PC-9 (cell line): ENCODE measurements at regions not wholly inside any gene's neighbourhood (a gene's known extent, or its start where the extent isn't known, plus 50 kb on each side); places are given as distances from the start of the nearest gene placed in this dataset.

ENCODE experiments used
- BruUV-seq: library from RNA; stranded (reverse); fragments of 400-500 nt; replicated peaks from 2 replicates; lab custom pipeline; 2021; lab: Mats Ljungman, UMichigan
- CTCF ChIA-PET: fragments of 300-600 bp; sonication (Branson Sonifier 250); formaldehyde crosslinking; loops from one replicate; lab custom pipeline; 2022; ENCODE audit warnings: antibody characterized with exemption; lab: Charles Lee
- POLR2A ChIA-PET: fragments of 300-600 bp; sonication (Branson Sonifier 250); formaldehyde crosslinking; loops from one replicate; lab custom pipeline; 2022; ENCODE audit warnings: antibody characterized with exemption; ENCODE audit not compliant: unreplicated experiment; lab: Charles Lee
- DNase-seq, 2 experiments: peaks; one replicate each; pipeline versions ENCODE4 v3.0.0 to v3.0.0-alpha.2; 2015 to 2022; ENCODE audit warnings: mixed read lengths in 1 of 2
- H2AFZ ChIP-seq: fragments of 200-600 bp; sonication (generic); 2 replicates; pipeline ENCODE4 v1.8.1; 2017; ENCODE audit warnings: antibody characterized with exemption
- H3F3A ChIP-seq: fragments of 200-600 bp; sonication (generic); 2 replicates; pipeline ENCODE4 v1.8.1; 2017; ENCODE audit warnings: antibody characterized with exemption, mild to moderate bottlenecking, low read depth; ENCODE audit not compliant: insufficient read depth
- H3K27ac ChIP-seq: fragments of 200-600 bp; sonication (generic); 2 replicates; pipeline ENCODE4 v1.6.1; 2016; ENCODE audit warnings: mixed run types
- H3K27me3 ChIP-seq: fragments of 200-600 bp; sonication (generic); 2 replicates; pipeline ENCODE4 v1.6.1; 2016; ENCODE audit warnings: low read depth, mixed run types; ENCODE audit not compliant: insufficient read depth
- H3K36me3 ChIP-seq: fragments of 200-600 bp; sonication (generic); 2 replicates; pipeline ENCODE4 v1.6.1; 2016; ENCODE audit warnings: low read depth, mixed run types
- H3K4me1 ChIP-seq: fragments of 200-600 bp; sonication (generic); replicated peaks from 2 replicates; pipeline ENCODE4 v1.6.1; 2016; ENCODE audit warnings: mixed run types; ENCODE audit not compliant: insufficient read depth
- H3K4me2 ChIP-seq: fragments of 200-600 bp; sonication (generic); 2 replicates; pipeline ENCODE4 v1.6.1; 2017; ENCODE audit warnings: mixed run types
- H3K4me3 ChIP-seq: fragments of 200-600 bp; sonication (generic); 2 replicates; pipeline ENCODE4 v1.6.1; 2016; ENCODE audit warnings: mixed run types
- H3K79me2 ChIP-seq: fragments of 200-600 bp; sonication (generic); 2 replicates; pipeline ENCODE4 v1.6.1; 2017; ENCODE audit warnings: low read depth, mixed run types
- H3K9me2 ChIP-seq: fragments of 200-600 bp; sonication (generic); 2 replicates; pipeline ENCODE4 v1.8.1; 2017; ENCODE audit warnings: mild to moderate bottlenecking; ENCODE audit not compliant: insufficient read depth
- H3K9me3 ChIP-seq: fragments of 200-600 bp; sonication (generic); 2 replicates; pipeline ENCODE4 v1.8.1; 2016; ENCODE audit warnings: low read depth; ENCODE audit not compliant: insufficient read depth
- H4K20me1 ChIP-seq: fragments of 200-600 bp; sonication (generic); 2 replicates; pipeline ENCODE4 v1.8.1; 2017; ENCODE audit not compliant: insufficient read depth
- EZH2 ChIP-seq: fragments of 200-600 bp; sonication (generic); IDR thresholded peaks from 2 replicates; pipeline ENCODE4 v1.8.0; 2017; ENCODE audit warnings: antibody characterized with exemption, low read depth
- intact Hi-C: fragments of 100-400 bp; cut with micrococcal nuclease; formaldehyde crosslinking; loops from one replicate; pipeline ENCODE4 v1.10.0; 2022; ENCODE audit not compliant: unreplicated experiment
- TF ChIP-seq, protein P1 (sequence below): fragments of 200-600 bp; sonication (generic); conservative IDR thresholded peaks from 2 replicates; pipeline ENCODE4 v1.6.1; 2017; ENCODE audit warnings: mixed run types, antibody characterized with exemption, mild to moderate bottlenecking, moderate library complexity

- no peak overlapping the region for H3K4me2 ChIP-seq
- no peak for DNase-seq
- no peaks in the 10 kb centered on the region for H3K79me2 ChIP-seq
- no peak overlapping the region for H2AFZ ChIP-seq
- no peaks in the 10 kb centered on the region for H3K9me2 ChIP-seq
- no peaks in the 10 kb centered on the region for H3F3A ChIP-seq
- TF ChIP-seq EZH2: no peak
- TF ChIP-seq, protein P1, sequence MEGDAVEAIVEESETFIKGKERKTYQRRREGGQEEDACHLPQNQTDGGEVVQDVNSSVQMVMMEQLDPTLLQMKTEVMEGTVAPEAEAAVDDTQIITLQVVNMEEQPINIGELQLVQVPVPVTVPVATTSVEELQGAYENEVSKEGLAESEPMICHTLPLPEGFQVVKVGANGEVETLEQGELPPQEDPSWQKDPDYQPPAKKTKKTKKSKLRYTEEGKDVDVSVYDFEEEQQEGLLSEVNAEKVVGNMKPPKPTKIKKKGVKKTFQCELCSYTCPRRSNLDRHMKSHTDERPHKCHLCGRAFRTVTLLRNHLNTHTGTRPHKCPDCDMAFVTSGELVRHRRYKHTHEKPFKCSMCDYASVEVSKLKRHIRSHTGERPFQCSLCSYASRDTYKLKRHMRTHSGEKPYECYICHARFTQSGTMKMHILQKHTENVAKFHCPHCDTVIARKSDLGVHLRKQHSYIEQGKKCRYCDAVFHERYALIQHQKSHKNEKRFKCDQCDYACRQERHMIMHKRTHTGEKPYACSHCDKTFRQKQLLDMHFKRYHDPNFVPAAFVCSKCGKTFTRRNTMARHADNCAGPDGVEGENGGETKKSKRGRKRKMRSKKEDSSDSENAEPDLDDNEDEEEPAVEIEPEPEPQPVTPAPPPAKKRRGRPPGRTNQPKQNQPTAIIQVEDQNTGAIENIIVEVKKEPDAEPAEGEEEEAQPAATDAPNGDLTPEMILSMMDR: no peak
- no peak overlapping the region for H3K4me3 ChIP-seq
- no peaks in the 10 kb centered on the region for H4K20me1 ChIP-seq
- H3K27me3 ChIP-seq: peaks cover 46% of the 10 kb centered on the region
- no peak overlapping the region for H3K27ac ChIP-seq
- no peaks in the 10 kb centered on the region; the same call in 1 of the 2 replicates for H3K4me1 ChIP-seq
- no peaks in the 10 kb centered on the region for H3K36me3 ChIP-seq
- ChIA-PET CTCF (no interaction called here), POLR2A (no interaction called here)
- intact Hi-C loops: loop anchor here (10.0 kb wide), 1 partner anchor 173 kb away; no protein-coding TSS in a partner anchor
- H3K9me3 ChIP-seq: no peaks in the 10 kb centered on the region
- BruUV-seq: no TSS peak
Observed at GRCh38 chr5:168041583-168041982, 249.9 kb upstream of the WWC1 start.

DNA sequence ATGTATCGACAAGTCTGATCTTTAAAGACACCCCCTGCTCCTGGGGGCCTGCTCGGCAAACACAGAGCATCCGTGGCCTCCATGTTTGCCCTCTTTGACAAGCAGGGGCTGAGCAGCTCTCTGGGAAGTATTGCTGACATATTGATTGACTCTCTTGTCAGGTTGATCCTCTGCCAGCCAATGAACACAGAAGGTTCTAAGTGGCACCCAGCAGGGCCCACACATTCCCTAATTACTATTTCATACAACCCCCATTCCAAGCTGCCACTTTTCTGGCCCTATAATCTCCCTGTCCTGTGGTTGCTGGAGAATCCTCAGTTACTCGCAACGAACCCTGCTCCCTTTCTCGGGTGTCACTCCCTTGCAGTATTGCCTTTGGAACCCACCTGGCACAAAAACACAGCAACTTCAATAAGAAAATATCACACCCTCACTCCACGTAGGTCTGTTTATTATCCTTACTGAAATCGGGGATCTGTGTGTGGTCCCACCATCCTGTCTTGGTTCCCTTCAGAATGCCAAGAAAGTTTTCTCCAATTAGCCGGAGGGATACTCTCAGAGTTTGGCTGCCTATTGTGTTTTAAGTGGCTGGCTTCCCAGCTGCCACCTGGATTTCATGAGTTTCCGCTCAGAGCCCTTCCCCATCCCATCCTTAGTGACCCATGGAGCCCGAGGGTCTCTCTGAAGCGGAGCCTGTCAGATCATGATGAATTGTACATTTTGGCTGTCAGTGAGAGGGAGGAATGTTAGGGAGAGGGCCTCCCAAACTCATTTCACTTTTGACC, 249.0 kb upstream of the WWC1 start:
- H2AFZ ChIP-seq: no peak overlapping the region
- no peak for DNase-seq
- no peaks in the 10 kb centered on the region for H3K9me3 ChIP-seq
- TF ChIP-seq, protein P1: no peak
- TF ChIP-seq EZH2: no peak
- H3K9me2 ChIP-seq: no peaks in the 10 kb centered on the region
- POLR2A ChIA-PET: no interaction called here
- H3K4me3 ChIP-seq: no peak overlapping the region
- H3K79me2 ChIP-seq: no peaks in the 10 kb centered on the region
- H3K27me3 ChIP-seq: peaks cover 46% of the 10 kb centered on the region
- no peaks in the 10 kb centered on the region for H3F3A ChIP-seq
- H3K4me2 ChIP-seq: no peak overlapping the region
- no peaks in the 10 kb centered on the region for H4K20me1 ChIP-seq
- intact Hi-C loops: loop anchor here (10.0 kb wide), 1 partner anchor 172 kb away; no protein-coding TSS in a partner anchor
- no peaks in the 10 kb centered on the region for H3K36me3 ChIP-seq
- CTCF ChIA-PET: no interaction called here
- no TSS peak for BruUV-seq
- H3K4me1 ChIP-seq: no peaks in the 10 kb centered on the region; the same call in 1 of the 2 replicates
- no peak overlapping the region for H3K27ac ChIP-seq

DNA sequence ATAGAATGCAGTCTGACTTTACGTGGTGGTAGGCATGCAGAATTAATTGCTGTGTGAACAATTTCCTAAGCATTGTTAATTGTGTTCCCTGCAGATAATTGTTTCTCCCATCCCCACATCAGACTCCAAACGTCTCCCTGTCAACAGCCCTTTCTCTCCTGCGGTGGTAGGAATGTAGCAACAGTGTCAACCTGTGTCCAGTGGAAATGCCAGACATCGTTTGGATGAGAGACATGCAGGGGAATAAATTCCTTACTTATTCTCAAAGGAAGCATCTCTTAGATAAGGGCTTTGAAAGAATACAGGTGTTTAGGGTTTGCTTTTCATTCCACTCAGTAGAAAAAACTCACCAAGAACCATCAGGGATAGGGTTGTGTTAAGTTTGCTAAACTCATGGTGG, 245.3 kb upstream of the WWC1 start:
- Histone ChIP-seq H3K36me3 (no peaks in the 10 kb centered on the region), H3K9me3 (no peaks in the 10 kb centered on the region), H3K27me3 (peaks cover 26% of the 10 kb centered on the region; the same call in 1 of the 2 replicates), H3K79me2 (no peaks in the 10 kb centered on the region), H3K4me2 (no peak overlapping the region), H3F3A (no peaks in the 10 kb centered on the region), H3K27ac (no peak overlapping the region), H3K4me3 (no peak overlapping the region), H2AFZ (no peak overlapping the region), H3K9me2 (no peaks in the 10 kb centered on the region), H3K4me1 (no peaks in the 10 kb centered on the region), H4K20me1 (no peaks in the 10 kb centered on the region)
- CTCF ChIA-PET: no interaction called here
- intact Hi-C loops: loop anchor here (2.0 to 10.0 kb wide), 3 partner anchors 169 to 1084 kb away; no protein-coding TSS in a partner anchor
- DNase-seq: no peak
- TF ChIP-seq, protein P1: no peak
- no peak for TF ChIP-seq EZH2
- POLR2A ChIA-PET: no interaction called here
- BruUV-seq: no TSS peak
